H9 (cell line): ENCODE measurements at regions not wholly inside any gene's neighbourhood (a gene's known extent, or its start where the extent isn't known, plus 50 kb on each side); places are given as distances from the start of the nearest gene placed in this dataset.
A peak's percentile ranks its signal among the peaks of the same experiment; 100 is the strongest.

Experiments
- DNase-seq: peaks from one replicate; pipeline ENCODE4 v3.0.0-alpha.2; 2017
- H2AFZ ChIP-seq: one replicate; pipeline ENCODE4 v1.6.1; 2013; ENCODE audit warnings: mild to moderate bottlenecking, low read length, control low read depth, moderate library complexity
- H2AK5ac ChIP-seq: 2 replicates; pipeline ENCODE4 v1.6.1; 2013; ENCODE audit warnings: low read length, control low read depth, mixed read lengths; ENCODE audit not compliant: insufficient read length
- H2BK120ac ChIP-seq: one replicate; pipeline ENCODE4 v1.6.1; 2013; ENCODE audit warnings: low read depth, mild to moderate bottlenecking, low read length, control low read depth, inconsistent platforms; ENCODE audit not compliant: poor library complexity, severe bottlenecking
- H2BK12ac ChIP-seq: 2 replicates; pipeline ENCODE4 v1.6.1; 2013; ENCODE audit warnings: low read length, control low read depth, mixed read lengths, low read depth; ENCODE audit not compliant: insufficient read length
- H2BK15ac ChIP-seq: 2 replicates; pipeline ENCODE4 v1.6.1; 2013; ENCODE audit warnings: low read depth, low read length, control low read depth
- H2BK20ac ChIP-seq: one replicate; pipeline ENCODE4 v1.6.1; 2013; ENCODE audit warnings: low read depth, mild to moderate bottlenecking, low read length, control low read depth, inconsistent platforms; ENCODE audit not compliant: poor library complexity, severe bottlenecking
- H2BK5ac ChIP-seq: 2 replicates; pipeline ENCODE4 v1.6.1; 2013; ENCODE audit warnings: low read length, control low read depth, mixed read lengths; ENCODE audit not compliant: insufficient read length
- H3K14ac ChIP-seq: 2 replicates; pipeline ENCODE4 v1.6.1; 2013; ENCODE audit warnings: low read length, control low read depth; ENCODE audit not compliant: insufficient read depth
- H3K18ac ChIP-seq: 2 replicates; pipeline ENCODE4 v1.6.1; 2013; ENCODE audit warnings: low read depth, mild to moderate bottlenecking, mixed read lengths, low read length, control low read depth; ENCODE audit not compliant: insufficient read length
- H3K23ac ChIP-seq: 2 replicates; pipeline ENCODE4 v1.6.1; 2013; ENCODE audit warnings: low read length, control low read depth, mixed read lengths, low read depth; ENCODE audit not compliant: insufficient read length
- H3K23me2 ChIP-seq: 2 replicates; pipeline ENCODE4 v1.6.1; 2013; ENCODE audit warnings: low read depth, mild to moderate bottlenecking, mixed read lengths, low read length, control low read depth; ENCODE audit not compliant: insufficient read length, poor library complexity, severe bottlenecking
- H3K27ac ChIP-seq: 2 replicates; pipeline ENCODE4 v1.5.1; 2013; ENCODE audit warnings: low read length, control low read depth, mixed read lengths, low read depth; ENCODE audit not compliant: insufficient read length
- H3K27me3 ChIP-seq: 2 replicates; pipeline ENCODE4 v1.6.1; 2013; ENCODE audit warnings: low read length, control low read depth, inconsistent platforms; ENCODE audit not compliant: insufficient read depth
- H3K4ac ChIP-seq: 2 replicates; pipeline ENCODE4 v1.6.1; 2013; ENCODE audit warnings: low read depth, mild to moderate bottlenecking, control low read depth, inconsistent platforms, low read length, moderate library complexity
- H3K4me1 ChIP-seq: 2 replicates; pipeline ENCODE4 v1.6.1; 2013; ENCODE audit warnings: low read length, control low read depth, inconsistent platforms; ENCODE audit not compliant: insufficient read depth
- H3K4me2 ChIP-seq: 2 replicates; pipeline ENCODE4 v1.6.1; 2013; ENCODE audit warnings: low read length, control low read depth, mixed read lengths; ENCODE audit not compliant: insufficient read length, insufficient read depth
- H3K56ac ChIP-seq: 2 replicates; pipeline ENCODE4 v1.6.1; 2013; ENCODE audit warnings: low read depth, mild to moderate bottlenecking, mixed read lengths, low read length, control low read depth; ENCODE audit not compliant: insufficient read length
- H3K79me1 ChIP-seq: 2 replicates; pipeline ENCODE4 v1.6.1; 2013; ENCODE audit warnings: low read depth, mild to moderate bottlenecking, moderate library complexity, low read length, control low read depth, inconsistent platforms; ENCODE audit not compliant: insufficient read depth, poor library complexity, severe bottlenecking
- H3K79me2 ChIP-seq: 2 replicates; pipeline ENCODE4 v1.6.1; 2013; ENCODE audit warnings: low read length, control low read depth, inconsistent platforms; ENCODE audit not compliant: insufficient read depth
- H3K9ac ChIP-seq: 2 replicates; pipeline ENCODE4 v1.6.1; 2013; ENCODE audit warnings: low read length, control low read depth, mixed read lengths; ENCODE audit not compliant: insufficient read length; ENCODE audit errors: extremely low read depth
- H3K9me3 ChIP-seq: one replicate; pipeline ENCODE4 v1.6.1; 2013; ENCODE audit warnings: low read depth, low read length, inconsistent platforms; ENCODE audit not compliant: control insufficient read depth
- H3T11ph ChIP-seq: one replicate; pipeline ENCODE4 v1.6.1; 2013; ENCODE audit warnings: mild to moderate bottlenecking, low read length, control low read depth, inconsistent platforms
- H4K20me1 ChIP-seq: one replicate; pipeline ENCODE4 v1.6.1; 2013; ENCODE audit not compliant: control insufficient read depth, insufficient read length, insufficient read depth
- H4K5ac ChIP-seq: 2 replicates; pipeline ENCODE4 v1.6.1; 2013; ENCODE audit warnings: low read depth, mild to moderate bottlenecking, mixed read lengths, low read length, control low read depth; ENCODE audit not compliant: insufficient read length
- H4K8ac ChIP-seq: replicated peaks from 2 replicates; pipeline ENCODE4 v1.6.1; 2013; ENCODE audit warnings: low read length, control low read depth, mixed read lengths, low read depth; ENCODE audit not compliant: insufficient read length
- H4K91ac ChIP-seq: 2 replicates; pipeline ENCODE4 v1.6.1; 2013; ENCODE audit warnings: low read depth, mild to moderate bottlenecking, moderate library complexity, mixed read lengths, low read length, control low read depth; ENCODE audit not compliant: insufficient read length
- H3K27ac Mint-ChIP-seq, 3 experiments: 2 replicates in 2 of 3; 3 replicates in 1 of 3; pipeline ENCODE4 v1.8.0; 2020 to 2021; ENCODE audit warnings: mixed read lengths in 3 of 3, mild to moderate bottlenecking in 1 of 3, moderate library complexity in 1 of 3
- H3K27me3 Mint-ChIP-seq: 2 replicates; pipeline ENCODE4 v1.8.0; 2021; ENCODE audit warnings: low read depth, mild to moderate bottlenecking, moderate library complexity, mixed read lengths
- H3K36me3 Mint-ChIP-seq, 3 experiments: 2 replicates in 2 of 3; 3 replicates in 1 of 3; pipeline ENCODE4 v1.8.0; 2020 to 2021; ENCODE audit warnings: low read depth in 3 of 3, mixed read lengths in 3 of 3; ENCODE audit not compliant: insufficient read depth in 1 of 3
- H3K4me1 Mint-ChIP-seq, 2 experiments: 2 replicates each; pipeline ENCODE4 v1.8.0; 2020; ENCODE audit warnings: mixed read lengths in 2 of 2
- H3K4me3 Mint-ChIP-seq, 2 experiments: 2 replicates in 1 of 2; 3 replicates in 1 of 2; pipeline ENCODE4 v1.8.0; 2020 to 2021; ENCODE audit warnings: mild to moderate bottlenecking in 2 of 2, mixed read lengths in 2 of 2, moderate library complexity in 1 of 2
- H3K9me3 Mint-ChIP-seq, 2 experiments: 2 replicates in 1 of 2; 3 replicates in 1 of 2; pipeline ENCODE4 v1.8.0; 2020; ENCODE audit warnings: mild to moderate bottlenecking in 2 of 2, mixed read lengths in 2 of 2, moderate library complexity in 1 of 2
- WGBS: extraction: QIAGEN DNeasy Blood & Tissue Kit; methylation state at CpG from one replicate; pipeline ENCODE4 v1.1.7; 2013; ENCODE audit warnings: missing lambda C conversion rate, low lambda C conversion rate, mixed read lengths; ENCODE audit not compliant: insufficient read length; ENCODE audit errors: extremely low coverage; 5-methylcytosine and 5-hydroxymethylcytosine counted together
- TF ChIP-seq, protein P1 (sequence below): fragments of 200-600 bp; sonication (generic); conservative IDR thresholded peaks from 3 replicates; pipeline ENCODE4 v1.8.0; 2021; ENCODE audit warnings: antibody characterized with exemption, mild to moderate bottlenecking

DNA sequence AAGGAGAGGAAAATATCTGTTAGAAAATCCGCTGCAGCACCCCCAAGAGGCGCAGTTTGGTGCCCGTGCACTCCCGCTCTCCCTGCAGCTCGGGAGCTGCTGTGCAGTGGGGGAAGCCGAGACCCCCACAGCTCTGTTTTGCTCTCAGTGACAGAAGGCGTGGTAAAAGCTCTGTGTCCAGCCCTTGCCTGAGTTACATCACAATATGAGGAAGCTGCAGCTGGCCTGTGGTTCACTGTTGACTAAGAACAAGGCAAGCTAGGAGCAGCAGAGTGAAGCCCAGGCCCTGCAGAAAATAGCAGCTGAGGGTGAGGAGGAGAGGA, 88.5 kb upstream of the ADRA2C start:
- no peak overlapping the region for H2AFZ ChIP-seq
- H3K79me1 ChIP-seq, result no peaks in the 10 kb centered on the region
- H3K56ac ChIP-seq, result no peak overlapping the region
- no peaks in the 10 kb centered on the region; the same call in 1 of the 2 replicates for H3K27me3 ChIP-seq
- H2BK120ac ChIP-seq, result no peak overlapping the region
- Mint-ChIP-seq H3K4me3 (no peak overlapping the region), H3K9me3 (peaks cover 2 to 3% of the 10 kb centered on the region in 2 experiments; a peak in 4 of 5 replicates), H3K36me3 (no peaks in the 10 kb centered on the region; a peak in 2 of 7 replicates), H3K27me3 (peaks cover 21% of the 10 kb centered on the region), H3K4me1 (peaks cover 5 to 15% of the 10 kb centered on the region in 2 experiments; a peak in 2 of 4 replicates), H3K27ac (no peak overlapping the region)
- H4K91ac ChIP-seq, result no peak overlapping the region
- no peak overlapping the region for H3K18ac ChIP-seq
- no peak overlapping the region for H4K8ac ChIP-seq
- H3K4ac ChIP-seq, result no peak overlapping the region
- H3K14ac ChIP-seq, result no peak overlapping the region
- no peak overlapping the region for H2BK12ac ChIP-seq
- H4K20me1 ChIP-seq, result no peaks in the 10 kb centered on the region
- H3K4me2 ChIP-seq, result no peak overlapping the region
- H2AK5ac ChIP-seq, result no peak overlapping the region
- DNase-seq, result no peak
- no peak overlapping the region for H3T11ph ChIP-seq
- H3K79me2 ChIP-seq, result no peaks in the 10 kb centered on the region
- H3K4me1 ChIP-seq, result no peaks in the 10 kb centered on the region
- no peaks in the 10 kb centered on the region for H3K23me2 ChIP-seq
- no peak overlapping the region for H2BK15ac ChIP-seq
- H3K27ac ChIP-seq, result no peak overlapping the region
- no CpG with 5 or more reads among the region's 7 CpGs for WGBS
- H3K9ac ChIP-seq, result no peak overlapping the region
- H2BK5ac ChIP-seq, result no peak overlapping the region
- H3K23ac ChIP-seq, result no peak overlapping the region
- H2BK20ac ChIP-seq, result no peak overlapping the region
- H4K5ac ChIP-seq, result no peak overlapping the region
- TF ChIP-seq, protein P1, sequence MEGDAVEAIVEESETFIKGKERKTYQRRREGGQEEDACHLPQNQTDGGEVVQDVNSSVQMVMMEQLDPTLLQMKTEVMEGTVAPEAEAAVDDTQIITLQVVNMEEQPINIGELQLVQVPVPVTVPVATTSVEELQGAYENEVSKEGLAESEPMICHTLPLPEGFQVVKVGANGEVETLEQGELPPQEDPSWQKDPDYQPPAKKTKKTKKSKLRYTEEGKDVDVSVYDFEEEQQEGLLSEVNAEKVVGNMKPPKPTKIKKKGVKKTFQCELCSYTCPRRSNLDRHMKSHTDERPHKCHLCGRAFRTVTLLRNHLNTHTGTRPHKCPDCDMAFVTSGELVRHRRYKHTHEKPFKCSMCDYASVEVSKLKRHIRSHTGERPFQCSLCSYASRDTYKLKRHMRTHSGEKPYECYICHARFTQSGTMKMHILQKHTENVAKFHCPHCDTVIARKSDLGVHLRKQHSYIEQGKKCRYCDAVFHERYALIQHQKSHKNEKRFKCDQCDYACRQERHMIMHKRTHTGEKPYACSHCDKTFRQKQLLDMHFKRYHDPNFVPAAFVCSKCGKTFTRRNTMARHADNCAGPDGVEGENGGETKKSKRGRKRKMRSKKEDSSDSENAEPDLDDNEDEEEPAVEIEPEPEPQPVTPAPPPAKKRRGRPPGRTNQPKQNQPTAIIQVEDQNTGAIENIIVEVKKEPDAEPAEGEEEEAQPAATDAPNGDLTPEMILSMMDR, result peak; percentile 34; the same call in 1 of the 3 replicates
- H3K9me3 ChIP-seq, result no peaks in the 10 kb centered on the region
